ENCODE measurements at regions not wholly inside any gene's neighbourhood (a gene's known extent, or its start where the extent isn't known, plus 50 kb on each side); places are given as distances from the start of the nearest gene placed in this dataset.

GRCh38 chr6:71404145-71404966 is 115.7 kb downstream of the OGFRL1 start:
- peak; percentile 91 for DNase-seq (ENCODE audit: low read depth)
- peak overlapping the region; percentile 42 for H3K4me3 ChIP-seq (ENCODE audit: low read length)

GRCh38 chr6:71404967-71405278 is 116.3 kb downstream of the OGFRL1 start:
- H3K4me3 ChIP-seq (ENCODE audit: low read length): no peak overlapping the region
- DNase-seq (ENCODE audit: low read depth): no peak
- no peak for TF ChIP-seq CTCF (conservative IDR thresholded peaks at IDR 0.05; ENCODE audit: low read depth, low read length)

More at GRCh38 chr6:71404145-71404966, 115.7 kb downstream of the OGFRL1 start:
- no peak for TF ChIP-seq CTCF (conservative IDR thresholded peaks at IDR 0.05; ENCODE audit: low read depth, low read length)

GRCh38 chr6:71405416-71405815 is 116.8 kb downstream of the OGFRL1 start:
- DNase-seq (ENCODE audit: low read depth): no peak
- TF ChIP-seq CTCF (conservative IDR thresholded peaks at IDR 0.05; ENCODE audit: low read depth, low read length): no peak
- H3K4me3 ChIP-seq (ENCODE audit: low read length): no peak overlapping the region

GRCh38 chr6:71406865-71407860 is 118.6 kb downstream of the OGFRL1 start:
- DNase-seq (ENCODE audit: low read depth): no peak
- TF ChIP-seq CTCF (conservative IDR thresholded peaks at IDR 0.05; ENCODE audit: low read depth, low read length): no peak
- H3K4me3 ChIP-seq (ENCODE audit: low read length): no peak overlapping the region

- no peak for DNase-seq (ENCODE audit: low read depth)
- no peak overlapping the region for H3K4me3 ChIP-seq (ENCODE audit: low read length)
- TF ChIP-seq CTCF (conservative IDR thresholded peaks at IDR 0.05; ENCODE audit: low read depth, low read length): no peak
Observed at GRCh38 chr6:71408787-71409723, 120.4 kb downstream of the OGFRL1 start.

GRCh38 chr6:71410164-71410566 is 121.6 kb downstream of the OGFRL1 start:
- no peak overlapping the region for H3K4me3 ChIP-seq (ENCODE audit: low read length)
- no peak for DNase-seq (ENCODE audit: low read depth)
- no peak for TF ChIP-seq CTCF (conservative IDR thresholded peaks at IDR 0.05; ENCODE audit: low read depth, low read length)

All from retinal pigment epithelial cell (primary cell).